Neural progenitor cell (in vitro differentiated cells): ENCODE measurements at regions not wholly inside any gene's neighbourhood (a gene's known extent, or its start where the extent isn't known, plus 50 kb on each side); places are given as distances from the start of the nearest gene placed in this dataset.

Source experiments
- CTCF ChIP-seq: fragments of 200-600 bp; sonication (generic); IDR thresholded peaks from 2 replicates; pipeline ENCODE4 v1.5.1; 2017; ENCODE audit warnings: antibody characterized with exemption, mild to moderate bottlenecking
- EZH2 ChIP-seq: fragments of 200-600 bp; sonication (generic); IDR thresholded peaks from 2 replicates; pipeline ENCODE4 v1.6.1; 2017; ENCODE audit warnings: antibody characterized with exemption, mild to moderate bottlenecking, moderate library complexity

- TF ChIP-seq CTCF: no peak
- TF ChIP-seq EZH2: no peak
These were observed 297.7 kb upstream of the VCX3A start for GRCh38 chrX:6832619-6833018.
